GM12864 (cell line): ENCODE measurements at regions not wholly inside any gene's neighbourhood (a gene's known extent, or its start where the extent isn't known, plus 50 kb on each side); places are given as distances from the start of the nearest gene placed in this dataset.

ENCODE experiments used
- DNase-seq: peaks from one replicate; pipeline ENCODE4 v3.0.0-alpha.2; 2011; ENCODE audit warnings: low read depth
- H3K4me3 ChIP-seq: 2 replicates; pipeline ENCODE4 v1.5.1; 2011; ENCODE audit warnings: mild to moderate bottlenecking, low read depth, low read length, control low read depth
- CTCF ChIP-seq: IDR thresholded peaks from 2 replicates; pipeline ENCODE4 v1.5.1; 2011; ENCODE audit warnings: low read depth, mild to moderate bottlenecking, moderate library complexity, low read length, control low read depth, inconsistent platforms; ENCODE audit errors: missing control alignments

DNA sequence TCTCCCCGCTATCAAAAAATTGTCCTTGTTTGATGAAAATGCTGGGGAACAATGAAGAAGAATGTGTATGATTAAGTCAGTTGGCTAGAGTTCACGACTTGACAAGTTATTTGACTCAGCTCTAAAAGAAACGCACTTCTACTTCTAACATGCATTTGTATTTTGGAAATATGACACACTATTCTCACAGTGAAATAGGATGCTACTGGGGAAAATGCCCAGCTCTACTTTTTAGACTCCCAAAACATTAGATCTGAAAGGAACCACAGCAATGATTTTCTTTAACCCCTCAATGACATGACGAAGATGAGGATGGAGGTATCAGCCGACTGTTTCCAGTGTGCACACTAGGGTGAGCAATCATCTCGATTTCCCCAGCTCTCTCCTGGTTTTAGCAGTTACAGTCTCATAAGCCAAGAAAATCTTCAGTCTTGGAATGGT lies 83.6 kb upstream of the PCSK1 start:
- H3K4me3 ChIP-seq, result no peak overlapping the region
- no peak for TF ChIP-seq CTCF
- DNase-seq, result no peak

DNA sequence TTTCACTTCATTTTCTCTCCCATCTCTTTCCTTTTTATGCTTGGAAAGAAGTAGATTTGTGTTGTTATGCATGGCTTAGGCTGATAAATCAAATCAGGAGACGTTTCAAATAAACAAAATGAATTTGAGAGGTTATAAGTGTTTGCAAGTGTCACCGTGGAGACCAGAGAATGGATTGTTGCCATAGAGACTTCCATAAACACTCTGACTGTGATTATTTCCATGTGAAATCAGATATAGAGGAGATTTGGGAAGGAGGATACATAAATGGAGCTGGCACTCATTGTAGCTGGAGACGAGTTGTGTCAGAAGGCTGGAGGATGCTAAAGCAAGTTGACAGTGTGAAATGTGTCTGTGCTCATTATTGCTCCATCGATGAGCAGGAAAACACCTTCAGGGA lies 84.2 kb upstream of the PCSK1 start:
- no peak for TF ChIP-seq CTCF
- no peak for DNase-seq
- H3K4me3 ChIP-seq, result no peak overlapping the region

DNA sequence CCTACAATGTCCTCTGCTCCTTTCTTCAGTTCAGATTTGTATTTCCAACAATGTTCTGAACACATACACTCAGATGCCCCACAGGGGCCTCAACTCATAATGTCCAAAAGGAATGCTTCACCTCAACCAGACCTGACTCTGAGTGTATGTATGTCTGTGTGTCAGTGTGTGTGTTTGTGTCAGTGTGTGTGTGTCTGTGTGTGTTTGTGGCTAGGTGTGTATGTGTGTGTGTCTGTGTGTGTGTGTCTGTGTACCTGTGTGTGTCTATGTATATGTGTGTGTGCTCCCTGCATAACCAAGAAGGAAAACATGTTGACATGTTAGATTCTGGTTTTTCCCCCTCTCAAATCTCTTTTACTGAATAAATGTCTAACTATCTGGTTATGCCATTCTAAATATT lies 87.3 kb upstream of the PCSK1 start:
- no peak for DNase-seq
- no peak for TF ChIP-seq CTCF
- no peak overlapping the region for H3K4me3 ChIP-seq

DNA sequence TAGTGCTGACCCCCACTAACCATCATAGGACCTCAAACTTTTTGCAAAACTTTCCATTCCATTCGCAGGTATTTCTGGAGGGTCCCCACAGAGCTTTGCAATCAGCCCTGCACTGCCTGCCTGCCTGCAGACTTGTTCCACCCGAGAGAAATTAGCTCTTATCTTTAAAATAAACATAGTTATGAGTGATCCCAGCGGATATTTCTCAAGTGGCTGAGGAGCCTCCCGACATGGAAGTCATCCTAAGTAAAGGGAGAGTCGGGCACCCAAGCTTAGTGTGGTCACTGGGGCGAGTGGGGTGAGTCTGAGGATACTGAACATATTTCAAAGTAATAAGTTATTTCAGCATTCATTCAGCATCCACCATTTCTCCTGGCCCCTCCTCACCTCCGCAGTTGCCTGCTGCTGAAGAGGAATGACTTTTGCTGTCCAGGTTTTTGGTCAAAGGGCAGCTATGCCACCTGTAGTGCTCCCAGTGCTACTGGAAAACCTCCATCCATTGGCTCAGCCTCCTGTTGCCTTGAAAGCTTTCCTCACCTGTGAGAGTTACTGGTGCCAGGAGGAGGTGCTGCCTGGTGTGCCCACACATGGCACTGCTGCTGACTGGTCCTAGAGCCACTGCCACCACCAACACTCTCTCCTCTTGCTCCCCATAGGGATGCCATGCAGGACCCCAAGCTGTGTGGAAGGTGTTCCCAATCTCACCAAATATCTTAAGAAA lies 89.7 kb upstream of the PCSK1 start:
- TF ChIP-seq CTCF, result no peak
- DNase-seq, result no peak
- no peak overlapping the region for H3K4me3 ChIP-seq

GRCh38 chr5:96527768-96528661 lies 95.0 kb upstream of the PCSK1 start:
- no peak for TF ChIP-seq CTCF
- H3K4me3 ChIP-seq, result no peak overlapping the region
- DNase-seq, result no peak

GRCh38 chr5:96528826-96529474 lies 95.9 kb upstream of the PCSK1 start:
- no peak for DNase-seq
- no peak for TF ChIP-seq CTCF

More at GRCh38 chr5:96528826-96529474, 95.9 kb upstream of the PCSK1 start:
- no peak overlapping the region for H3K4me3 ChIP-seq
